ENCODE measurements at regions not wholly inside any gene's neighbourhood (a gene's known extent, or its start where the extent isn't known, plus 50 kb on each side); places are given as distances from the start of the nearest gene placed in this dataset.

GRCh38 chr10:118116715-118117449 is 70.1 kb upstream of the RAB11FIP2 start:
- 67% methylated on average over 10 of the region's 10 CpGs for WGBS (ENCODE audit: low lambda C conversion rate)
- Histone ChIP-seq H3K27ac (ENCODE audit: low read depth in 2 of 2, low read length in 1 of 2) (no peak overlapping the region; a peak in 1 of 4 replicates), H3K4me1 (ENCODE audit: control insufficient read depth in 1 of 2, insufficient read depth in 2 of 2, low read depth in 1 of 2, low read length in 1 of 2) (peaks cover 0 to 10% of the 10 kb centered on the region in 2 experiments; a peak in 1 of 4 replicates), H3K4me3 (ENCODE audit: low read depth in 2 of 2, low read length in 1 of 2) (no peak overlapping the region), H3K79me2 (ENCODE audit: insufficient read depth) (no peaks in the 10 kb centered on the region), H3F3A (replicated peaks; ENCODE audit: insufficient read depth) (no peaks in the 10 kb centered on the region), H3K36me3 (replicated peaks in 1 of 2; ENCODE audit: control insufficient read depth in 1 of 2, insufficient read depth in 2 of 2, low read length in 1 of 2) (no peaks in the 10 kb centered on the region), H4K20me1 (ENCODE audit: insufficient read depth) (no peaks in the 10 kb centered on the region), H3K4me2 (no peak overlapping the region), H3K9me2 (no peaks in the 10 kb centered on the region), H3K27me3 (ENCODE audit: insufficient read depth) (no peaks in the 10 kb centered on the region), H3K9ac (no peak overlapping the region), H3K9me3 (no peaks in the 10 kb centered on the region), H2AFZ (ENCODE audit: low read depth) (no peak overlapping the region)
- ChIA-PET POLR2A (no interaction called here), CTCF (no interaction called here)
- TF ChIP-seq RXRA (IDR thresholded peaks at IDR 0.05; ENCODE audit: borderline replicate concordance, low read depth) = no peak
- no peak for TF ChIP-seq RAD21 (IDR thresholded peaks at IDR 0.05; ENCODE audit: low read length)
- TF ChIP-seq MEF2A (IDR thresholded peaks at IDR 0.05; ENCODE audit: borderline replicate concordance, low read depth) = no peak
- TF ChIP-seq EP300 (IDR thresholded peaks at IDR 0.05; ENCODE audit: borderline replicate concordance in 1 of 2, low read depth in 1 of 2, low read length in 1 of 2) = no peak
- no peak for TF ChIP-seq MAX (IDR thresholded peaks at IDR 0.05; ENCODE audit: low read depth)
- TF ChIP-seq FOXM1 (IDR thresholded peaks at IDR 0.05; ENCODE audit: low read depth) = no peak
- TF ChIP-seq CHD2 (IDR thresholded peaks at IDR 0.05; ENCODE audit: low read length, partially characterized antibody) = no peak
- no peak for TF ChIP-seq USF1 (IDR thresholded peaks at IDR 0.05; ENCODE audit: borderline replicate concordance, low read depth)
- no peak for TF ChIP-seq RCOR1 (IDR thresholded peaks at IDR 0.05; ENCODE audit: low read length)
- TF ChIP-seq POLR2AphosphoS5 (IDR thresholded peaks at IDR 0.05; ENCODE audit: low read depth, low read length) = no peak
- no peak for TF ChIP-seq YY1 (IDR thresholded peaks at IDR 0.05; ENCODE audit: low read depth)
- no peak for TF ChIP-seq SMC3 (IDR thresholded peaks at IDR 0.05; ENCODE audit: low read depth, low read length)
- no peak for TF ChIP-seq SIN3A (IDR thresholded peaks at IDR 0.05; ENCODE audit: borderline replicate concordance, low read depth, low read length)
- TF ChIP-seq EZH2phosphoT487 (IDR thresholded peaks at IDR 0.05; ENCODE audit: borderline replicate concordance, low read depth) = no peak
- TF ChIP-seq CTCF (IDR thresholded peaks at IDR 0.05) = no peak
- no peak for TF ChIP-seq JUND (IDR thresholded peaks at IDR 0.05)
- DNase-seq = no peak

DNA sequence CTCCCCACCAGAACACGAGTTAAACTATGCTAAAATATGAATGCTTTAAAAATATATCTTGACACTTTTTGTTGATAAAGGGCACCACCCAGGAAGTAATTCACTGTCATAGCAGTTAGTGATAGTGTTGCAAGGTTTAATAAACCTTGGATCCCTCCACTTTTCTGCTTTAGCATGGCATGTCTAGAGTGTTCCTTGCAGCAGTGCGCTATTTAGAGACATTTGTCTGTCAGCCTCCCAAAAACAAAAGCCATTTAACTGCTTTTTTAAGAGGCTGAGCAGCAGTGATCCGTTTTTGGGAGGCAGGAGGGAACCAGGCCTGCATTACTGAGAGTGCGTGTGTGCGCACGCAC is 69.6 kb upstream of the RAB11FIP2 start:
- WGBS (ENCODE audit: low lambda C conversion rate) = 56% methylated on average over 6 of the region's 6 CpGs
- no peaks in the 10 kb centered on the region for H3K36me3 ChIP-seq (replicated peaks in 1 of 2; ENCODE audit: control insufficient read depth in 1 of 2, insufficient read depth in 2 of 2, low read length in 1 of 2)
- CTCF ChIA-PET = no interaction called here
- TF ChIP-seq SMC3 (IDR thresholded peaks at IDR 0.05; ENCODE audit: low read depth, low read length) (no peak), USF1 (IDR thresholded peaks at IDR 0.05; ENCODE audit: borderline replicate concordance, low read depth) (no peak), MEF2A (IDR thresholded peaks at IDR 0.05; ENCODE audit: borderline replicate concordance, low read depth) (no peak), CTCF (IDR thresholded peaks at IDR 0.05) (no peak), FOSL2 (IDR thresholded peaks at IDR 0.05; ENCODE audit: borderline replicate concordance, low read depth) (no peak), FOXM1 (IDR thresholded peaks at IDR 0.05; ENCODE audit: low read depth) (no peak), ELF1 (IDR thresholded peaks at IDR 0.05) (no peak), GATA2 (CRISPR knock-in tag; IDR thresholded peaks at IDR 0.05) (no peak), PBX3 (IDR thresholded peaks at IDR 0.05) (no peak), TEAD4 (IDR thresholded peaks at IDR 0.05; ENCODE audit: borderline replicate concordance, insufficient read depth) (no peak)

More for the DNA sequence above, 69.6 kb upstream of the RAB11FIP2 start:
- Histone ChIP-seq H4K20me1 (ENCODE audit: insufficient read depth) (no peaks in the 10 kb centered on the region), H3K27me3 (ENCODE audit: insufficient read depth) (no peaks in the 10 kb centered on the region), H2AFZ (ENCODE audit: low read depth) (no peak overlapping the region), H3F3A (replicated peaks; ENCODE audit: insufficient read depth) (no peaks in the 10 kb centered on the region), H3K9ac (no peak overlapping the region), H3K9me2 (no peaks in the 10 kb centered on the region), H3K4me1 (ENCODE audit: control insufficient read depth in 1 of 2, insufficient read depth in 2 of 2, low read depth in 1 of 2, low read length in 1 of 2) (peaks cover 0 to 10% of the 10 kb centered on the region in 2 experiments; a peak in 1 of 4 replicates), H3K4me3 (ENCODE audit: low read depth in 2 of 2, low read length in 1 of 2) (no peak overlapping the region), H3K27ac (ENCODE audit: low read depth in 2 of 2, low read length in 1 of 2) (no peak overlapping the region; a peak in 1 of 4 replicates), H3K79me2 (ENCODE audit: insufficient read depth) (no peaks in the 10 kb centered on the region), H3K4me2 (no peak overlapping the region), H3K9me3 (no peaks in the 10 kb centered on the region)
- DNase-seq = no peak
- POLR2A ChIA-PET = no interaction called here

Measured in SK-N-SH (cell line).